ENCODE measurements at regions not wholly inside any gene's neighbourhood (a gene's known extent, or its start where the extent isn't known, plus 50 kb on each side); places are given as distances from the start of the nearest gene placed in this dataset.

DNA sequence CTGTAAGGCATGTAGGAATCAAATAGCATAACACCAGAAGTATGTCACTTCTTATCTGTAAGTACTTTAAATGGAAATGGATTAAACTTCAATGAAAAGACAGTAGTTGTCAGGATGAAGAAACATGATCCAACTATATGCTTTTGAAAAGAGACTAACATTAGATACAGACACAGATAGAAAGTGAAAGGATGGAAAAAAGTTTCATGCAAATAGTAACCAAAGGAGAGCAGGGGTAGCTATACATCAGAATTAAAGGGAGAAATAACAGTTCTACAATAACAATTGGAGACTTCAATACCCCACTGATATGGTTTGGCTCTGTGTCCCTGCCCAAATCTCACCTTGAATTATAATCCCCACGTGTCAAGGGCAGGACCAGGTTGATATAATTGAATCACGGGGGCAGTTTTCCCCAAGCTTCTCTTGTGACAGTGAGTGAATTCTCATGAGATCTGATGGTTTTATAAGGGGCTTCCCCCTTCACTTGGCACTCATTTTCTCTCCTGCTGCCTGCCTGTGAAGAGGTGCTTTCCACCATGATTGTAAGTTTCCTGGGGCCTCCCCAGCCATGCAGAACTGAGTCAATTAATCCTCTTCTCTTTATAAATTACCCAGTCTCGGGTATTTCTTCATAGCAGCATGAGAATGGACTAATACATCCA is 205.4 kb upstream of the CDH2 start:
- DNase-seq (ENCODE audit: extremely low read depth, low read depth), result no peak
- TF ChIP-seq CTCF (IDR thresholded peaks at IDR 0.05; ENCODE audit: low read depth, low read length), result no peak

DNA sequence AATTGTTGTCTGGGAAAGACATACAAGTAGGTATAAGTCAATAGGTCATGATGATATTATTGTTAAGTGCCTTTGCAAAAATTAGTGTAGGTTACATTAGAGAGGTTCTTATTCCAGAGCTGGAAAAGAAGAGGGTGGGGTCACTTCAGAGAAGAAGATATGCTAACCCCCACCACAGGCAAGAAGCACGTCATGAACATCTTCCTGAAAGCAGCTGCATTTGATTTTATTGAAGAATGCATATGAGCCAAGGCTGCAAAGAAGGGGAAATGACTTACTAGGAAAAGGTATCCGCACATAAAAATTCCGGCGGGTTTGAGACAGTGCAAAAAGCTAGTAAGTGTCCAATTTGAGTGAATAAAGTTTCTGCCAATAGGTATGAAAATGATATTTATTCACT is 195.3 kb upstream of the CDH2 start:
- no peak for DNase-seq (ENCODE audit: extremely low read depth, low read depth)
- no peak for TF ChIP-seq CTCF (IDR thresholded peaks at IDR 0.05; ENCODE audit: low read depth, low read length)

DNA sequence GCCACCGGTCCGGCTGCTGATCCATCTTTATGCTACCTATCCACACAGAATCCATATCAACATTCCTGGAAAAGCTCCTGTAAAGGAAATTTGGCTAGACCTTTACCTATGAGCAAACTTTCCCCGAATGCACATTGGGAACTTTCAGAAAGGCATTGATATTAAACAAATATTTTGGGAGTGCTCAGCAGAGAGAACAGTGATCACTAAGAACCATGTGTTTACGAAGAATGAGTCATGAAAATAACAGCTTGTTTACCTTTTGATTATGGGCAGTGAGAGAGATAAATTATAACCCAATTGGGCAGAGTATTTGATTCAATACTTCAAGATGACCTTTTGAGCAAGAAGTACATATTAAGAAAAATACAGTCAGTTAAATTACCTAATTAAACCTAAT is 189.7 kb upstream of the CDH2 start:
- no peak for DNase-seq (ENCODE audit: extremely low read depth, low read depth)

GRCh38 chr18:28365411-28365831 is 188.5 kb upstream of the CDH2 start:
- TF ChIP-seq CTCF (IDR thresholded peaks at IDR 0.05; ENCODE audit: low read depth, low read length), result no peak
- no peak for DNase-seq (ENCODE audit: extremely low read depth, low read depth)

More for the DNA sequence above, 189.7 kb upstream of the CDH2 start:
- no peak for TF ChIP-seq CTCF (IDR thresholded peaks at IDR 0.05; ENCODE audit: low read depth, low read length)

- DNase-seq (ENCODE audit: extremely low read depth, low read depth), result no peak
- TF ChIP-seq CTCF (IDR thresholded peaks at IDR 0.05; ENCODE audit: low read depth, low read length), result no peak
These were observed 186.2 kb upstream of the CDH2 start for GRCh38 chr18:28363124-28363523.

DNA sequence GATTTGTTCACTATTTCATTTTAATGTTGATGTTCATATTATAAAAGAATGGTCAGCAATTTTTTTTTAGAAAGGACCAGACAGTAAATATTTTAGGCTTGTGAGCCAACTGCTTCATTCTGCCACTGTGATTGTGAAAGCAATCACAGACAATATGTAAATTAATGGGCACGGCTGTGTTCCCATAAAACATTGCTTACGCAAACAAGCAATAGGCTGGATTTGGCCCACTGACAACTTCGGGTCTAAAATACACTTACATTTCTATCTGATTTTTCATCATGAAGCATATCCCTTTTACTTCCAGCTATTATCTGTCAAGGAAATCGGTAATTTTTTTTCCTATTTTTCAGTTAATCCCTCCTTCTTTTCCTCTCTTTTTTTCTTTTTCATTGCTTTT is 182.2 kb upstream of the CDH2 start:
- DNase-seq (ENCODE audit: extremely low read depth, low read depth), result no peak
- no peak for TF ChIP-seq CTCF (IDR thresholded peaks at IDR 0.05; ENCODE audit: low read depth, low read length)

GRCh38 chr18:28357766-28358401 is 181.0 kb upstream of the CDH2 start:
- TF ChIP-seq CTCF (IDR thresholded peaks at IDR 0.05; ENCODE audit: low read depth, low read length), result no peak; the same call in 1 of the 2 replicates
- DNase-seq (ENCODE audit: extremely low read depth, low read depth), result no peak
